CD4-positive, alpha-beta T cell (primary cell): ENCODE measurements at regions not wholly inside any gene's neighbourhood (a gene's known extent, or its start where the extent isn't known, plus 50 kb on each side); places are given as distances from the start of the nearest gene placed in this dataset.

Experiments
- ATAC-seq: fragments of 200-7000 bp; cut with Tn5 transposase; one replicate; pipeline ENCODE4 v1.10.0; 2022; ENCODE audit warnings: mild to moderate bottlenecking; ENCODE audit not compliant: poor library complexity
- CTCF ChIA-PET: fragments of 350-600 bp; sonication (Branson Sonifier 250); formaldehyde crosslinking; loops from one replicate; lab custom pipeline; 2021; ENCODE audit warnings: antibody characterized with exemption, inconsistent platforms; lab: Charles Lee
- POLR2A ChIA-PET: fragments of 350-600 bp; sonication (Branson Sonifier 250); formaldehyde crosslinking; loops from one replicate; lab custom pipeline; 2021; ENCODE audit warnings: antibody characterized with exemption, inconsistent platforms; lab: Charles Lee
- DNase-seq, 14 experiments: peaks; one replicate each; pipeline ENCODE4 v3.0.0-alpha.2; 2013 to 2020; ENCODE audit warnings: mixed read lengths in 2 of 14
- H3K27ac ChIP-seq, 2 donors: one replicate each; pipeline versions ENCODE4 v1.5.1 to v1.7.0; 2013; ENCODE audit warnings: low read length in 2 of 2, low read depth in 1 of 2, mild to moderate bottlenecking in 1 of 2
- H3K27me3 ChIP-seq, 2 experiments: 1 replicate in 1 of 2; 2 replicates in 1 of 2; pipeline versions ENCODE4 v1.6.1 to v1.7.0; 2013; ENCODE audit warnings: low read length in 2 of 2, control low read depth in 1 of 2, mild to moderate bottlenecking in 1 of 2, moderate library complexity in 1 of 2; ENCODE audit not compliant: insufficient read depth in 2 of 2, control insufficient read depth in 1 of 2
- H3K36me3 ChIP-seq: one replicate; pipeline ENCODE4 v1.6.1; 2013; ENCODE audit warnings: low read length, control low read depth; ENCODE audit not compliant: insufficient read depth
- H3K4me1 ChIP-seq: one replicate; pipeline ENCODE4 v1.6.1; 2013; ENCODE audit warnings: low read length, control low read depth; ENCODE audit not compliant: insufficient read depth
- H3K4me3 ChIP-seq: one replicate; pipeline ENCODE4 v1.5.1; 2013; ENCODE audit warnings: mild to moderate bottlenecking, low read length, moderate library complexity
- H3K9me3 ChIP-seq, 2 experiments: 1 replicate in 1 of 2; 2 replicates in 1 of 2; pipeline versions ENCODE4 v1.6.1 to v1.7.0; 2013; ENCODE audit warnings: low read length in 2 of 2, mild to moderate bottlenecking in 2 of 2, control low read depth in 1 of 2, moderate library complexity in 1 of 2; ENCODE audit not compliant: control insufficient read depth in 1 of 2, insufficient read depth in 1 of 2
- H3K27ac Mint-ChIP-seq: one replicate; pipeline ENCODE4 v1.8.0; 2020; ENCODE audit warnings: mixed read lengths
- H3K27me3 Mint-ChIP-seq: one replicate; pipeline ENCODE4 v1.8.0; 2021; ENCODE audit warnings: mixed read lengths
- H3K36me3 Mint-ChIP-seq: one replicate; pipeline ENCODE4 v1.8.0; 2021; ENCODE audit warnings: low read depth, mixed read lengths
- H3K4me1 Mint-ChIP-seq: one replicate; pipeline ENCODE4 v1.8.0; 2021; ENCODE audit warnings: low read depth, mixed read lengths
- H3K4me3 Mint-ChIP-seq: one replicate; pipeline ENCODE4 v1.8.0; 2020; ENCODE audit warnings: mild to moderate bottlenecking, mixed read lengths
- H3K9me3 Mint-ChIP-seq: one replicate; pipeline ENCODE4 v1.8.0; 2020; ENCODE audit warnings: mixed read lengths
- intact Hi-C, 2 experiments: fragments of 100-400 bp; cut with DNase I in 1 of 2; cut with micrococcal nuclease in 1 of 2; formaldehyde crosslinking; loops; one replicate each; pipeline versions ENCODE4 v1.15.1 to v1.9.0; 2023 to 2025; cut with DNase I, micrococcal nuclease
- TF ChIP-seq, protein P1 (sequence below): fragments of 200-600 bp; IDR thresholded peaks from one replicate; pipeline ENCODE4 v1.8.0; 2022; ENCODE audit warnings: antibody characterized with exemption, mild to moderate bottlenecking

- no peaks in the 10 kb centered on the region for H3K36me3 Mint-ChIP-seq
- no peak for DNase-seq
- H3K4me3 ChIP-seq: no peak overlapping the region
- ChIA-PET POLR2A (no interaction called here), CTCF (no interaction called here)
- no peaks in the 10 kb centered on the region for H3K4me1 ChIP-seq
- H3K27ac Mint-ChIP-seq: no peak overlapping the region
- H3K9me3 Mint-ChIP-seq: peaks cover 20% of the 10 kb centered on the region
- H3K36me3 ChIP-seq: no peaks in the 10 kb centered on the region
- H3K27me3 ChIP-seq: no peaks in the 10 kb centered on the region
- H3K4me1 Mint-ChIP-seq: no peaks in the 10 kb centered on the region
- H3K4me3 Mint-ChIP-seq: no peak overlapping the region
- ATAC-seq: no peak
- H3K9me3 ChIP-seq: peaks cover 4 to 5% of the 10 kb centered on the region in 2 experiments
- intact Hi-C loops: no loop called here
- H3K27ac ChIP-seq: no peak overlapping the region
- H3K27me3 Mint-ChIP-seq: no peaks in the 10 kb centered on the region
- TF ChIP-seq, protein P1, sequence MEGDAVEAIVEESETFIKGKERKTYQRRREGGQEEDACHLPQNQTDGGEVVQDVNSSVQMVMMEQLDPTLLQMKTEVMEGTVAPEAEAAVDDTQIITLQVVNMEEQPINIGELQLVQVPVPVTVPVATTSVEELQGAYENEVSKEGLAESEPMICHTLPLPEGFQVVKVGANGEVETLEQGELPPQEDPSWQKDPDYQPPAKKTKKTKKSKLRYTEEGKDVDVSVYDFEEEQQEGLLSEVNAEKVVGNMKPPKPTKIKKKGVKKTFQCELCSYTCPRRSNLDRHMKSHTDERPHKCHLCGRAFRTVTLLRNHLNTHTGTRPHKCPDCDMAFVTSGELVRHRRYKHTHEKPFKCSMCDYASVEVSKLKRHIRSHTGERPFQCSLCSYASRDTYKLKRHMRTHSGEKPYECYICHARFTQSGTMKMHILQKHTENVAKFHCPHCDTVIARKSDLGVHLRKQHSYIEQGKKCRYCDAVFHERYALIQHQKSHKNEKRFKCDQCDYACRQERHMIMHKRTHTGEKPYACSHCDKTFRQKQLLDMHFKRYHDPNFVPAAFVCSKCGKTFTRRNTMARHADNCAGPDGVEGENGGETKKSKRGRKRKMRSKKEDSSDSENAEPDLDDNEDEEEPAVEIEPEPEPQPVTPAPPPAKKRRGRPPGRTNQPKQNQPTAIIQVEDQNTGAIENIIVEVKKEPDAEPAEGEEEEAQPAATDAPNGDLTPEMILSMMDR: no peak
Observed at GRCh38 chr3:83321457-83321856, 1560.0 kb upstream of the GBE1 start.

- CTCF ChIA-PET: no interaction called here
- H3K9me3 ChIP-seq: peaks cover 4% of the 10 kb centered on the region in 2 experiments
- POLR2A ChIA-PET: no interaction called here
- no peaks in the 10 kb centered on the region for H3K36me3 Mint-ChIP-seq
- no peak for ATAC-seq
- no peaks in the 10 kb centered on the region for H3K27me3 ChIP-seq
- no peak overlapping the region for H3K27ac Mint-ChIP-seq
- no peak overlapping the region for H3K27ac ChIP-seq
- H3K36me3 ChIP-seq: no peaks in the 10 kb centered on the region
- no peaks in the 10 kb centered on the region for H3K27me3 Mint-ChIP-seq
- no peaks in the 10 kb centered on the region for H3K4me1 Mint-ChIP-seq
- no peak overlapping the region for H3K4me3 ChIP-seq
- TF ChIP-seq, protein P1: no peak
- H3K4me3 Mint-ChIP-seq: no peak overlapping the region
- intact Hi-C loops: no loop called here
- no peak for DNase-seq
- H3K4me1 ChIP-seq: no peaks in the 10 kb centered on the region
- H3K9me3 Mint-ChIP-seq: peaks cover 20% of the 10 kb centered on the region
Observed at GRCh38 chr3:83321891-83322290, 1560.4 kb upstream of the GBE1 start.

GRCh38 chr3:83354205-83354604 is 1592.8 kb upstream of the GBE1 start:
- no peaks in the 10 kb centered on the region for H3K4me1 ChIP-seq
- no peaks in the 10 kb centered on the region for H3K36me3 Mint-ChIP-seq
- no peak for DNase-seq
- POLR2A ChIA-PET: no interaction called here
- CTCF ChIA-PET: no interaction called here
- no peak for ATAC-seq
- intact Hi-C loops: no loop called here
- no peaks in the 10 kb centered on the region for H3K9me3 ChIP-seq
- H3K27ac ChIP-seq: no peak overlapping the region
- no peaks in the 10 kb centered on the region for H3K4me1 Mint-ChIP-seq
- no peaks in the 10 kb centered on the region for H3K27me3 Mint-ChIP-seq
- H3K4me3 Mint-ChIP-seq: no peak overlapping the region
- H3K27ac Mint-ChIP-seq: no peak overlapping the region
- H3K27me3 ChIP-seq: no peaks in the 10 kb centered on the region
- TF ChIP-seq, protein P1: no peak
- no peak overlapping the region for H3K4me3 ChIP-seq
- H3K9me3 Mint-ChIP-seq: peaks cover 23% of the 10 kb centered on the region
- no peaks in the 10 kb centered on the region for H3K36me3 ChIP-seq
